ENCODE measurements at regions not wholly inside any gene's neighbourhood (a gene's known extent, or its start where the extent isn't known, plus 50 kb on each side); places are given as distances from the start of the nearest gene placed in this dataset.

DNA sequence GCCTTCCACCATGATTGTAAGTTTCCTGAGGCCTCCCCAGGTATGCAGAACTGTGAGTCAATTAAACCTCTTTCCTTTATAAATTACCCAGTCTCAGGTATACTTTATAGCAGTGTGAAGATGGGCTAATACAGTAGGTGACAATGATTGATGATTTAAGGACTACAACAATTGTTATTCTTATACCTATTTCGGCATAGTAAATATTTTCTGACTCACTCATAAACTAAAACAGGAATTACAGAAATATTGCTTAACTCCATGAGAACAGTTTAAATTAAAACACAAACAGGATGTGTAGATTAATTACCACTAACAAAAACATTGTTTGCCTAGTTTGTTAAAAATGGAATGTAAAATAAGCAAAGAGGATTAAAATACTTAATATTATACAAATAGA is 839.9 kb downstream of the LTN1 start:
- TF ChIP-seq, protein P1, sequence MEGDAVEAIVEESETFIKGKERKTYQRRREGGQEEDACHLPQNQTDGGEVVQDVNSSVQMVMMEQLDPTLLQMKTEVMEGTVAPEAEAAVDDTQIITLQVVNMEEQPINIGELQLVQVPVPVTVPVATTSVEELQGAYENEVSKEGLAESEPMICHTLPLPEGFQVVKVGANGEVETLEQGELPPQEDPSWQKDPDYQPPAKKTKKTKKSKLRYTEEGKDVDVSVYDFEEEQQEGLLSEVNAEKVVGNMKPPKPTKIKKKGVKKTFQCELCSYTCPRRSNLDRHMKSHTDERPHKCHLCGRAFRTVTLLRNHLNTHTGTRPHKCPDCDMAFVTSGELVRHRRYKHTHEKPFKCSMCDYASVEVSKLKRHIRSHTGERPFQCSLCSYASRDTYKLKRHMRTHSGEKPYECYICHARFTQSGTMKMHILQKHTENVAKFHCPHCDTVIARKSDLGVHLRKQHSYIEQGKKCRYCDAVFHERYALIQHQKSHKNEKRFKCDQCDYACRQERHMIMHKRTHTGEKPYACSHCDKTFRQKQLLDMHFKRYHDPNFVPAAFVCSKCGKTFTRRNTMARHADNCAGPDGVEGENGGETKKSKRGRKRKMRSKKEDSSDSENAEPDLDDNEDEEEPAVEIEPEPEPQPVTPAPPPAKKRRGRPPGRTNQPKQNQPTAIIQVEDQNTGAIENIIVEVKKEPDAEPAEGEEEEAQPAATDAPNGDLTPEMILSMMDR (conservative IDR thresholded peaks at IDR 0.05; ENCODE audit: low read length) = no peak
- TF ChIP-seq EZH2phosphoT487 (IDR thresholded peaks at IDR 0.05; ENCODE audit: borderline replicate concordance) = no peak

Data from Loucy (cell line).